ENCODE measurements at regions not wholly inside any gene's neighbourhood (a gene's known extent, or its start where the extent isn't known, plus 50 kb on each side); places are given as distances from the start of the nearest gene placed in this dataset.

DNA sequence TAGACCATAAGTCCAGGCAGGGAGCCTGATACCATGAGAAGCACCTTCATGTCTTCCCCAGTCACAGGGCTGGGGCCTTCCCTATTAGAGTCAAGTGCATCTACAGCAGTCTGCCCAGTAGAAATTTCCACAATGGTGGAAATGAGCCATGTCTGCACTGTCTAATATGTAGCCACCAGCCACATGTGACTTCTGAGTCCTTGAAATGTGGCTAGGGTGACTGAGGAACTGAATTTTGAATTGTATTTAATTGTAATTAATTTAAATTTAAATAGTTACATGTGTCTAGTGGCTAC, 300.2 kb downstream of the CLIC5 start:
- TF ChIP-seq POLR2A (IDR thresholded peaks at IDR 0.05), result no peak
- TF ChIP-seq CTCF (IDR thresholded peaks at IDR 0.05), result no peak
